Keratinocyte (primary cell): ENCODE measurements at regions not wholly inside any gene's neighbourhood (a gene's known extent, or its start where the extent isn't known, plus 50 kb on each side); places are given as distances from the start of the nearest gene placed in this dataset.

Source experiments
- EZH2 ChIP-seq: IDR thresholded peaks from one replicate; pipeline ENCODE4 v1.6.1; 2012; ENCODE audit warnings: inconsistent platforms, mild to moderate bottlenecking, low read length, moderate library complexity
- TF ChIP-seq, protein P1 (sequence below), 3 experiments: IDR thresholded peaks in 1 of 3; conservative IDR thresholded peaks in 1 of 3; optimal IDR thresholded peaks in 1 of 3; 2 replicates in 2 of 3; 3 replicates in 1 of 3; pipeline versions ENCODE3 to v1.5.1; 2011; ENCODE audit warnings: low read length in 3 of 3, mild to moderate bottlenecking in 3 of 3, moderate library complexity in 2 of 3, control low read depth in 1 of 3, inconsistent platforms in 1 of 3; ENCODE audit not compliant: insufficient read depth in 2 of 3; ENCODE audit errors: extremely low read depth in 1 of 3

DNA sequence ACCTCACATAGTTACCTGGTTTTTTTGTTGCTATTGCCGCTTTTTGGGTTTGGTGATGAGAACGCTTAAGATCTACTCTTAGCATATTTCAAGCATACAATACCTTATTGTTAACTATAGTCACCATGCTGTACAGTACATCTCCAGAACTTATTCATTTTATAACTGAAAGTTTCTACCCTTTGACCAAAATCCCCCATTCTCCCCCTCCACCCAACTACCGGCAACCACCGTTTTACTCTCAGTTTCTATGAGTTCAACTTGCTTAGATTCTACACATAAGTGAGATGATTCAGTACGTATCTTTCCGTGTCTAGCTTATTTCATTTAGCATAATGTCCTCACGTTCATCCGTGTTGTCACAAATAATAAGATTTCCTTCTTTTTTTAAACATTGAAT lies 86.7 kb upstream of the IL6 start:
- TF ChIP-seq, protein P1, sequence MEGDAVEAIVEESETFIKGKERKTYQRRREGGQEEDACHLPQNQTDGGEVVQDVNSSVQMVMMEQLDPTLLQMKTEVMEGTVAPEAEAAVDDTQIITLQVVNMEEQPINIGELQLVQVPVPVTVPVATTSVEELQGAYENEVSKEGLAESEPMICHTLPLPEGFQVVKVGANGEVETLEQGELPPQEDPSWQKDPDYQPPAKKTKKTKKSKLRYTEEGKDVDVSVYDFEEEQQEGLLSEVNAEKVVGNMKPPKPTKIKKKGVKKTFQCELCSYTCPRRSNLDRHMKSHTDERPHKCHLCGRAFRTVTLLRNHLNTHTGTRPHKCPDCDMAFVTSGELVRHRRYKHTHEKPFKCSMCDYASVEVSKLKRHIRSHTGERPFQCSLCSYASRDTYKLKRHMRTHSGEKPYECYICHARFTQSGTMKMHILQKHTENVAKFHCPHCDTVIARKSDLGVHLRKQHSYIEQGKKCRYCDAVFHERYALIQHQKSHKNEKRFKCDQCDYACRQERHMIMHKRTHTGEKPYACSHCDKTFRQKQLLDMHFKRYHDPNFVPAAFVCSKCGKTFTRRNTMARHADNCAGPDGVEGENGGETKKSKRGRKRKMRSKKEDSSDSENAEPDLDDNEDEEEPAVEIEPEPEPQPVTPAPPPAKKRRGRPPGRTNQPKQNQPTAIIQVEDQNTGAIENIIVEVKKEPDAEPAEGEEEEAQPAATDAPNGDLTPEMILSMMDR (optimal IDR thresholded peaks at IDR 0.05 in 1 of 3, IDR thresholded peaks at IDR 0.05 in 1 of 3, conservative IDR thresholded peaks at IDR 0.05 in 1 of 3; ENCODE audit: extremely low read depth in 1 of 3, insufficient read depth in 2 of 3, low read length in 3 of 3), result no peak
- TF ChIP-seq EZH2, result no peak
